Skeletal muscle cell (primary cell): ENCODE measurements at regions not wholly inside any gene's neighbourhood (a gene's known extent, or its start where the extent isn't known, plus 50 kb on each side); places are given as distances from the start of the nearest gene placed in this dataset.

Source experiments
- DNase-seq: peaks from one replicate; pipeline ENCODE4 v3.0.0-alpha.2; 2010; ENCODE audit warnings: low read depth
- H3K4me3 ChIP-seq: 2 replicates; pipeline ENCODE4 v1.5.1; 2011; ENCODE audit warnings: low read depth, mild to moderate bottlenecking, control low read depth, low read length, moderate library complexity

DNA sequence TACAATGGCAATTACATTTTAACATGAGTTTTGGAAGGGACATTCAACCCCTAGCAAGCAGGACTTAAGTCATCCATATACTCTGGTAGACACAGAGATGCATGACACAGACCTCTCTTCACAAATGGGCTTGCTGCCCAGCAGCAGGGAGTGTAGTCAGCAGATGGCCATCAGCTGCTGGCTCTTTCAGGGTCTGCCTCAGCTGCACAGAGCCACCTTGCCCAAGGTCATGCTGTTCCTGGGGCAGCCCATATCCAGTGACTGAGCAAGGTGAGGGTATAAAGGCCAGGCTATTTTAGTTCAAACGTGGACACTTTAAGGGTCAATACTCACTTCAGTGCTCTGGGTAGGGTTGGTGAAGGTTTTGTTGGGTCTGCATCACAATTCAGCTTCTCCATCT, 58.3 kb upstream of the JDP2 start:
- H3K4me3 ChIP-seq: no peak overlapping the region
- no peak for DNase-seq

DNA sequence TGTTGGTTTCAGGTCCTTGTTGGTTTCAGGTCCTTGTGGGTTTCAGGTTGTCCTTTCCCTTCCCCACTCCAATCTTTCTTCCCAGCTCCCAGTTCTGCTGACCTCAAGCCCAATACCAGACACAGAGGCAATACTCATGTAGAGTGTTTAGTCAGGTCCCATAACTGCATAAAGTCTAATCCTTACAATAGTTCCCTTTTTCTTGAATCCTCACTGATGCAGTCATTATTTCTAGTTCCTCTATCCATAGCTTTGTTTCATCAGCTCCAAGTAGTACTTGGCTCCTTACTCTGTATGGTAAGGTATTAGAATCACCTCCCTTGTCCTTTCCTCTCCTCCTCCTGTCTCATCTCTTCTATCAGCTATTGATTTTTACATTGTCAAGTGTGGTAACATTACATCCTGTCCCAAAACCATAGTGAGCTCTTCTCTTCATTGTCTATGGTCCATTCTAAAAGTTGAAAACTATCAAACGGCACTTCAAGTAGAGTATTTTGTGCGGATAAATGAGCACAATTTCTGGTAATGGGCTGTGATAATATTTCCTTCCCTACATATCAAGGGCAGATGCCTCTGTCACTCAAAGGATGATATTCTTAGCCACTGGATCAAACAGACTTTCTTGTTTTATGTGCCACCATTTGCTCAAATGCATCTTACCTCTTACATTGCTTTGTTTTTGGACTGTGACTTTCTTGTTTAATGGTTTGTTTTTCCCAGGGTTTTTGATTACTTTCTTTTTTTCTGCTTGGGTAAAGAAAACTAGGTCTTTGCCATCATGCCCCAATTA, 57.2 kb upstream of the JDP2 start:
- no peak overlapping the region for H3K4me3 ChIP-seq
- no peak for DNase-seq

DNA sequence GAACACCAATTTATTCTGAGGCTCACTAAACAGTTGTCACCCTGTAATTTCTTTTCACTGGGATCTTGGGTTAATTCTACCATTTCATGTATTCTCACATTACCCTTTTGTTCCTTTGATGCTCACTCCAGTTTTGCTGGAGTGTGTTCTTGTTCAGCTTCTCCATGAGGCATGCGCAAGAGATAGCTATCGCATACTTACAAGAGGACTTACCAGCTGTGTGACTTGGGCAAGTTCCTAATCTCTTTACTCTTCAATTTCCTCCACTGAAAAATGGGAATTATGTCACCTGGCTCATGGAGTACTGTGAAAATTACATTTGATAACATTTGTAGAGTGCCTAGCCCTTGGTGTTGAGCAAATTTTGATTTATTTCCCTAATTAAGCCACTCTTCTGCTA, 56.5 kb upstream of the JDP2 start:
- no peak overlapping the region for H3K4me3 ChIP-seq
- DNase-seq: no peak

DNA sequence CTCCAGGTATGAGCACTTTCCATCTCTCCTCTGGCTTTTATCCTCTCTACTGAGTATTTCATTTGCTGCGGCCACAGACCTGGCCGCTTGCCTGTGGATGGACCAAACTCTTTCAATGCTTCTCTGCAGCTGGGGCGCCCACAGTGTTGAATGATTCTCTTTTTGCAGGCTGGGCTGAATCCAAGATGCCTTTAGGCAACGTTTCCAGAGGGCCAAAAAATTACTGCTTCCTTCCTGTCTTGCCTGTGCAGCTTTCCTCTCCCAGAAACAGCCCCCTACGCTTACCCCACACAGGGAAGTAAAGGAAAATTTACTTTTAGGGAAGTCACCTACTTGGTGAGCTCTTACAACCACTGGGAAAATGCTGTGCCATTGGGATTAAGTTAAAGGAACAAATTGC, 55.6 kb upstream of the JDP2 start:
- peak; percentile 3 for DNase-seq
- H3K4me3 ChIP-seq: no peak overlapping the region

DNA sequence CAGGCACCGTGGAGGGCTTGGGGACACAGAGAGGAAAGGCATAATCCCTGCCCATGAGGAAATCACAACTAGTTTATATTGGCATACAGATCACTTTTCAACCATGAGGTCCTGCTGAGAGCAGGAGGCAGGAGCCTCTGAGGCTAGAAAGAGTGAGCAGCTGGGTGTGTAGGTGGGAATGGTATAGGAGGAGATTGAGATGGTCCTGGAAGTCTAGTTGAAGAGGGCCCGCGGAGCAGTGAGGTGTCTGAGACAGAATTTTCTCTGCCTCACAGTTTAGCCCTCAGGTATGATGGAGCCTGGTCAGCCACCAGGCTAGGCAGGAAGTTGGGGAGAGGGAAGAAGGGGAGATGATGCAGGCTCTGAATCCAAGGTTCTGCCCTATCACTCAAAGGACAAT, 54.7 kb upstream of the JDP2 start:
- H3K4me3 ChIP-seq: no peak overlapping the region
- DNase-seq: no peak

DNA sequence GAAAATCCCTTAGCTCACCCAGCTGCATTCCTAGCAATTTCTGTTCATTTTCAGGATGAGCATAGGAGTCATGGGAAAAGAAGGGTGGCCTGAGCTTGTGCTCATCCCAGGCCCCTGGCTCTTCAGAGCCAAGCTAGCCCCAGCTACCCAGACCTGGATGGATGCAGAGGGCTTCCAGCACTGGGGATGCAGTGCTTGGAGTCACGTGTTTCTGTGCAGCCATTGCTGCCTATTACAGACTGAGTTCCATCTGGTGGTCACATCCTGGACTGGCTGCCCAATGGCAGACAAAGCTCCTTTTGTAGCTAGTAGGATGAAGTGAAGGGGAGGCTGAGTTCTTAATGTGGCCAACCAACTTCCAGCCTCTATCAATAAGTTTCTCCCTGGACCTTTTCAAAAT, 54.2 kb upstream of the JDP2 start:
- H3K4me3 ChIP-seq: no peak overlapping the region
- no peak for DNase-seq

DNA sequence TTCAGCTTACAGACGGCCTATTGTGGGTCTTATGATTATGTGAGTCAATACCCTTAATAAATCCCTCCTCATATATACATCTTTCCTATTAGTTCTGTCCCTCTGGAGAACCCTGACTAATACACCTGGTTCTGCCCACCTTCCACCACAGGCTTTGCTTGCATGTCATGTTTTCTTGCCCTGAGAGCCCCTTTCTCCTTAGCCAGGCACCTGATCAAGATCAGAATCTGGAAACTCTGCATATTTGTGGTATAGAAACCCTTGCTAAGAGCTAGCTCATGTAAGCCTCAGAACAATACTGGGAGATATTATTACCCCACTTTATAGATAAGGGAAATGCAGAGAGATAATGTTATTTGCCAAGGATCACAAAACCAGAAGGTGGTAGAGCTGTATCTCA, 52.9 kb upstream of the JDP2 start:
- DNase-seq: no peak
- no peak overlapping the region for H3K4me3 ChIP-seq

DNA sequence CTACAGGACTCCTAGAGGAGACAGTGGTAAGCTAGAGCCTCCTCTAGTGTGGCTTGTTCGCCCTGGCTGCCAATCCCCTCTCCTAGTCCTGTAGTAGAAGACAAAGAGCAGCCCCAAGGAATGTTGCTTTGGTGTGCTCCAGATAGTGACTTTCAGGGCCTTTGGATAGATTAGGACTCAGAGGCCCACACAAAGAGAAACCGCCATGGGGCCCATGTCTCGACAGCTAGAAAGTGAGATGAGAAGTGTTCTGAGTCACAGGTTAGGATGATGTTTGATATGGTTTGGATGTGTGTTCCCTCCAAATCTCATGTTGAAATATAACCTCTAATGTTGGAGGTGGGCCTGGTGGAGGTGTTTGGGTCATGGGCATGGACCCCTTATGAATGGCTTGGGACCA, 51.8 kb upstream of the JDP2 start:
- H3K4me3 ChIP-seq: no peak overlapping the region
- no peak for DNase-seq
